BJ (cell line): ENCODE measurements at regions not wholly inside any gene's neighbourhood (a gene's known extent, or its start where the extent isn't known, plus 50 kb on each side); places are given as distances from the start of the nearest gene placed in this dataset.

Experiments
- CTCF ChIA-PET: fragments of 350-600 bp; formaldehyde crosslinking; extraction: SDS; loops from one replicate; lab custom pipeline; 2021; ENCODE audit warnings: antibody characterized with exemption, inconsistent platforms; lab: Yijun Ruan, JAX
- POLR2A ChIA-PET: fragments of 300-600 bp; sonication (Branson Sonifier 250); formaldehyde crosslinking; extraction: SDS; loops from one replicate; lab custom pipeline; 2021; ENCODE audit warnings: antibody characterized with exemption; lab: Charles Lee
- DNase-seq: peaks from one replicate; pipeline ENCODE4 v3.0.0-alpha.2; 2011; ENCODE audit warnings: low read depth
- H3K27me3 ChIP-seq: 2 replicates; pipeline ENCODE4 v1.6.0; 2011; ENCODE audit warnings: low read length; ENCODE audit not compliant: control insufficient read depth, insufficient read depth
- H3K36me3 ChIP-seq: 2 replicates; pipeline ENCODE4 v1.5.1; 2011; ENCODE audit warnings: low read length; ENCODE audit not compliant: control insufficient read depth, insufficient read depth
- H3K4me3 ChIP-seq: 2 replicates; pipeline ENCODE4 v1.5.1; 2011; ENCODE audit warnings: low read depth, mild to moderate bottlenecking, control low read depth, low read length
- TF ChIP-seq, protein P1 (sequence below): IDR thresholded peaks from 2 replicates; pipeline ENCODE4 v1.5.1; 2011; ENCODE audit warnings: low read depth, mild to moderate bottlenecking, control low read depth, inconsistent platforms, low read length, moderate library complexity; ENCODE audit not compliant: insufficient read depth

DNA sequence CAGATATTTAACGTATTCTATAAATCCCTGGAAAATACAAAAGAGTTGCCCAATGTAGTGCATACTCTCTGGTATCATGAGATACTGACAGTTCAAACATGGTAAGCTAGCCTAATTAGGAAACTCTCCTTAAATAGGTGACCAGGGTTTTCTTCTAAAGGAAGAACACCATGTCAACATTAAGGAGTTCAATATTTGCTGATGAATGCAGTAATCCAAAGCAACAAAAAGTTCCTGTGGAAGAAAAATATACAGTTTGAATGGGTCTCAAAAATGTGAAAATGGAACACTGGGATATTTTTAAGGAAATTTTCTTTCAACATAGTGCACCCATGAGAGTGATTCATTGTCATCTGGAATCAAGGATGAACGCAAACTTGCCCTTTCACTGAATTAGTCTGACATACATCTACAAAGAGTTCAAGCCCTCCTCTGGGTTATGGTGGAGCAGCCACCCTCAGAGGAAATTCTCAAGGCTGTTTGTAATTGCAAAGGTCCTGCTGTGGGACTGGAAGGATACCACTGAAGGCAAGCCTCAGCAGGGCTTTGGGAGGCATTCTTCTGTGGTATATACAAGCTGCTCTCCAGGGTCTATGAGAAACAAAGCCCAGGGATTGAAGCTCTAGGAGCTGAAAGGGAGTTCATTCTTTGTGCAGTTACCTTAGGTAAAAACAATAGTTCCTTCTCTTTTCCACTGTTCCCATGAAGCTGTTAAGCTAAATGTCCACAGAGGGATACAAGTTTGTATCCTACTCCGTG is 700.3 kb downstream of the TUSC7 start:
- TF ChIP-seq, protein P1, sequence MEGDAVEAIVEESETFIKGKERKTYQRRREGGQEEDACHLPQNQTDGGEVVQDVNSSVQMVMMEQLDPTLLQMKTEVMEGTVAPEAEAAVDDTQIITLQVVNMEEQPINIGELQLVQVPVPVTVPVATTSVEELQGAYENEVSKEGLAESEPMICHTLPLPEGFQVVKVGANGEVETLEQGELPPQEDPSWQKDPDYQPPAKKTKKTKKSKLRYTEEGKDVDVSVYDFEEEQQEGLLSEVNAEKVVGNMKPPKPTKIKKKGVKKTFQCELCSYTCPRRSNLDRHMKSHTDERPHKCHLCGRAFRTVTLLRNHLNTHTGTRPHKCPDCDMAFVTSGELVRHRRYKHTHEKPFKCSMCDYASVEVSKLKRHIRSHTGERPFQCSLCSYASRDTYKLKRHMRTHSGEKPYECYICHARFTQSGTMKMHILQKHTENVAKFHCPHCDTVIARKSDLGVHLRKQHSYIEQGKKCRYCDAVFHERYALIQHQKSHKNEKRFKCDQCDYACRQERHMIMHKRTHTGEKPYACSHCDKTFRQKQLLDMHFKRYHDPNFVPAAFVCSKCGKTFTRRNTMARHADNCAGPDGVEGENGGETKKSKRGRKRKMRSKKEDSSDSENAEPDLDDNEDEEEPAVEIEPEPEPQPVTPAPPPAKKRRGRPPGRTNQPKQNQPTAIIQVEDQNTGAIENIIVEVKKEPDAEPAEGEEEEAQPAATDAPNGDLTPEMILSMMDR = no peak
- no peaks in the 10 kb centered on the region for H3K36me3 ChIP-seq
- no peak for DNase-seq
- ChIA-PET CTCF (interaction anchor here (0.7 kb wide), 2 partner anchors 9 to 39 kb away, joined by 3 to 4 read pairs; no protein-coding TSS in a partner anchor), POLR2A (no interaction called here)
- H3K4me3 ChIP-seq = no peak overlapping the region
- H3K27me3 ChIP-seq = no peaks in the 10 kb centered on the region

DNA sequence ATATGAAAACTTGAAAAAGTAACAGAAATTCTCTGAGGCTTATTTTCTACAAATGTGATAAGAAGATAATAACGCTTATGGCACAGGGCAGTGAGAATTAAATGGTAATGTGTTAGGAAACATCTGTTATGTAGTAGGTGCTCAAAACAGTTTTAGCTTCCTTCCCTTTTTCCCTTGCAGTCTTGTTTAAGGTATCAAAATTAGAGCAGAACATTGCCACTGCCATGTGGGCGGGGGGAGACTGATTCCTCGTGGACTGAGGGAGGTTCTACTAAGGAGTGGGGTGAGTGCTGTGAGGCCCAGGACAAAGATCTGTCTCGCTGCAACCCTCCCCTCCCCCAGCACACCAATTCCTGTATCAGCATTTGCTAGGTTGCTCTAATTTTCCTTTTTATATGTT is 702.4 kb downstream of the TUSC7 start:
- CTCF ChIA-PET = interaction anchor here (0.8 kb wide), 1 partner anchor 114 kb away, joined by 4 read pairs; no protein-coding TSS in a partner anchor
- POLR2A ChIA-PET = no interaction called here

DNA sequence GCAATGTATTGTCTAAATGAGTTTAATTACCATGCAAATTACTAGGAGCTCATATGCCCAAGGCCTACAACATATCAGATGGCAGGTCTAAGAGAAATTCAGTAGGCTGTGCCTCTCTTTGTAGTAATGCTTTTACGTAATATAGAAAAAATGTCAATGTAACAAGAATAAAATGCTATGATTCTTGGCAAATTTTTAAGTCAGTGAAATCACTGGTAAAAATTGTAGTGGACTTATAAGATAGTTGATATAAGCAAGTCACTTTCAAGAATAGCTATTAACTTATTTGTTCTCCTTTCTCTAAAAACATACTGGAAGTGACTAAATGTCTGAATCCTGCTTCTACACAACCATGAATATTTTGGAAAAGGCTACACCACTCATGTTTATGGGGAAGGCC is 707.8 kb downstream of the TUSC7 start:
- POLR2A ChIA-PET = no interaction called here
- H3K36me3 ChIP-seq = no peaks in the 10 kb centered on the region
- H3K27me3 ChIP-seq = no peaks in the 10 kb centered on the region
- CTCF ChIA-PET = no interaction called here
- peak; percentile 10 for DNase-seq
- H3K4me3 ChIP-seq = no peak overlapping the region
- TF ChIP-seq, protein P1 = no peak

More for the DNA sequence above, 702.4 kb downstream of the TUSC7 start:
- Histone ChIP-seq H3K27me3 (no peaks in the 10 kb centered on the region), H3K4me3 (no peak overlapping the region), H3K36me3 (no peaks in the 10 kb centered on the region)
- no peak for DNase-seq
- TF ChIP-seq, protein P1 = no peak

DNA sequence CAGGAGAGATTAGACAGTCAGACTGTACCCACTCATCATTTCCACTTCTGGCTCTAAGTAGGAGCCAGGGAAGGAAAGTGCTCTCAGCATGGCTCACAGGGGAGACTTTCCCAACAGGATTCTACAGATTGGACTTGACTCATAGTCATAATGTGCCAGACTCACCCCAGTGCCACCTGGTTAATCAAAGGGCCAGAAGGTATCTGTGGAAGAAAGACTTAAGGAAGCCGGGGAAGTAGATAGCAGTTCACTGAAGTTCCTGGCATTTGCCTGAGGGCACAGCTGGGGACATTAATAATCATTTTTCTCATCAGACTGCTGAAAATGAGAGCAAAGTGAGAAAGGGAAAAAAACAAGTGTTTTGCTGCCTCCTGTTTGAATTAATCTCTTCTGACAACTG is 717.5 kb downstream of the TUSC7 start:
- Histone ChIP-seq H3K36me3 (no peaks in the 10 kb centered on the region), H3K27me3 (no peaks in the 10 kb centered on the region), H3K4me3 (no peak overlapping the region)
- ChIA-PET POLR2A (no interaction called here), CTCF (no interaction called here)
- TF ChIP-seq, protein P1 = no peak
- DNase-seq = no peak

DNA sequence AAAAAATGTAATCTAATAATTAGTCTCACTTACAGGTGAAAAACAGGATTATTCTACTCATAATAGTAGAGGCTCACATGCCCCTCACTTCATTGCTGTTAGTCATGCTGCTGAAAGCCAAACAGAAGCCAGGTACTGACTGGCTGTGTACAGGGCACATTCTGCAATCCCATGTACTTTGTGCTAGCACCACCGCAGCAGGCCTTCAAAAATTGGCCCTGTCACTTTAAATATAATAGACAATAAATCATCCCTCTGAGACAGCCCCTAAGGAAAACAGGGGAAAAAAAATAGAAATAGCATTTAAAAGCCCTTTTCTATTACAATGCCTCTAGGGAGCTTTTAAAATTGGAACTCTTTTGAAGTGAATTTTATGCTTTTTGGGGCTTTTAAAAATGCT is 723.8 kb downstream of the TUSC7 start:
- TF ChIP-seq, protein P1 = no peak
- Histone ChIP-seq H3K27me3 (no peaks in the 10 kb centered on the region), H3K36me3 (no peaks in the 10 kb centered on the region), H3K4me3 (no peak overlapping the region)
- CTCF ChIA-PET = no interaction called here
- POLR2A ChIA-PET = no interaction called here
- DNase-seq = no peak
